NCI-H1105 treated with DMSO at 0.1 percent for 48 hours (cell line): ENCODE measurements at regions not wholly inside any gene's neighbourhood (a gene's known extent, or its start where the extent isn't known, plus 50 kb on each side); places are given as distances from the start of the nearest gene placed in this dataset.
"Not testable (repeated sequence)": the region's sequence is repeated elsewhere in the genome, so short reads cannot be mapped to it uniquely, and the experiment has no call there.

Experiments
- DNase-seq: peaks from one replicate; lab custom pipeline; 2025; lab: John Stamatoyannopoulos, UW

DNA sequence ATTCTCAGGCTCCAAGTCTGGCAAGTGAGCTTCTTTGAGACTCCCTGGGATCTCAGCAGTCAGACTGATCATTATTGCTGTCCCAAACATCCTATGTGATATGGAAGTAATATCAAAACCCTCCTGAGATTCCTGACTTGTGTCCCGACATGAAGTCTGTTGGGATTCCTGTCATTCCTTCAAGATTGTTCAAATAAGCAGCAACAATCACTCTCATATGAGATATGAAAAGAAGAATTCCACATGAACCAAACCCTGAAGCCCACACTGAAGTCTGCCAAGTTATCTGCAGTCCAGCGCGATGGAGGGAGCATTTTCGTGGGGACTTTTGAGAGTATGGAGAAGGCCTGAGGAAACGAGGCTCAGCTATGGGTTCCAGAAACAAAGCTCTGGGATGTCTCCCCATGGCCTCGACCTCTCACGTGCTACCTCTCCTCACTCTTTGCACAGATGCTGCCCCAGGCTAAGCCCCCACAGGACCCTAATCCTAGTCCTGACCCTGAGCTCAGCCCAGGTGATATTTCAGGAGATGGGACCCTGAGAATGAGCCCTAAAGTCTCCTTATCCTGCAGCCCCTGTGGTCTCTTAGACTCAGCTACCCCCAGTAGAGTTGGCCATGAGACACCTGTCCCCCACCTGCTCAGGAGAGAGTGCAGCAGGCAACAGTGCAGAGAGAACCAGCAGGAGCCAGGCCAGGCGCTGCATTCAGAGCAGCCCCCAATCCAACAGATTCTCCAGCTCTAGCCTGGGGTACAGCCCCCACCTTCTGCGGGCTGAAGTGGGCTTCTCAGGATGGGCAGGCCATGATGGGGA lies 100.2 kb downstream of the GGTLC2 start:
- no peak for DNase-seq

DNA sequence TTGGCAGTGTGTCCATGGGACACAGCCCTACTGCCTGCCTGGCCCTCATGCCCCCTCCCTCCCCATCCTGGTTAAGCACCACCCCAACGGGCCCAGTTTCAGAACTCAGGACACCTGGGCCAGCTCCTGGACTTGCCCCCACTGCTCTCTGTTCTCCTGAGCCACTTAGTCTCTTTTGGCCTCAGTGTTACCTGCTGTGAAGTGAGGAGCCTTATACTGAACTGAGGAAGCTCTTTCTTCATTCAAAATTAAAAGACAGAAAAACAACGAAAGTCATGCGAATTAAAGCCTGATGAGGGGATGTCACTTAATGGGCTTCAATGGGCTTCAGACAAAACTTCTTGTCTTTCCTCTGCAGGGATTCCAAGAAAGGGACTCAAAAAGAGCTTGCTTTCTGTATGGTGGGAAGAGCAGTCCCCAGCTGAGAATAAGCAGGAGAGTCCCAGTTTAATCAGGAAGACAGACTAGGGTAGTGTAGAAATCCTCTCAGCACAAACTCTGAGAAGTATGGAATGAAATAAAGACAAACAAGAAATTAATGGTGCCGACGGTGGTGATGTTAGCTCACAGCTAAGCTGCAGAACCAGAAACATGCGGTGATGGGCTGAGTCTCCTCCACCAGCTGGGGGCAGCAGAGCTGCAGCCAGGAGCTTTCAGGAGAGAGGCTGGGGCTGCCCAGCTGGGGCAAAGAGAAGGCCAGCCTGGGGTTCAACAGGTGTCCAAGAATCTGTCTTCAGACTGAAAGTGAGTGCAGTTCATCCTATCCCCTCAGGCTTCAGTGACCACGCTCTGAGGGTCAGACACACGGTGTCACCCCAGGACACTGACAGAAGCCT lies 101.0 kb downstream of the GGTLC2 start:
- DNase-seq, result no peak

GRCh38 chr22:22746061-22746962 lies 101.9 kb downstream of the GGTLC2 start:
- DNase-seq, result no peak

DNA sequence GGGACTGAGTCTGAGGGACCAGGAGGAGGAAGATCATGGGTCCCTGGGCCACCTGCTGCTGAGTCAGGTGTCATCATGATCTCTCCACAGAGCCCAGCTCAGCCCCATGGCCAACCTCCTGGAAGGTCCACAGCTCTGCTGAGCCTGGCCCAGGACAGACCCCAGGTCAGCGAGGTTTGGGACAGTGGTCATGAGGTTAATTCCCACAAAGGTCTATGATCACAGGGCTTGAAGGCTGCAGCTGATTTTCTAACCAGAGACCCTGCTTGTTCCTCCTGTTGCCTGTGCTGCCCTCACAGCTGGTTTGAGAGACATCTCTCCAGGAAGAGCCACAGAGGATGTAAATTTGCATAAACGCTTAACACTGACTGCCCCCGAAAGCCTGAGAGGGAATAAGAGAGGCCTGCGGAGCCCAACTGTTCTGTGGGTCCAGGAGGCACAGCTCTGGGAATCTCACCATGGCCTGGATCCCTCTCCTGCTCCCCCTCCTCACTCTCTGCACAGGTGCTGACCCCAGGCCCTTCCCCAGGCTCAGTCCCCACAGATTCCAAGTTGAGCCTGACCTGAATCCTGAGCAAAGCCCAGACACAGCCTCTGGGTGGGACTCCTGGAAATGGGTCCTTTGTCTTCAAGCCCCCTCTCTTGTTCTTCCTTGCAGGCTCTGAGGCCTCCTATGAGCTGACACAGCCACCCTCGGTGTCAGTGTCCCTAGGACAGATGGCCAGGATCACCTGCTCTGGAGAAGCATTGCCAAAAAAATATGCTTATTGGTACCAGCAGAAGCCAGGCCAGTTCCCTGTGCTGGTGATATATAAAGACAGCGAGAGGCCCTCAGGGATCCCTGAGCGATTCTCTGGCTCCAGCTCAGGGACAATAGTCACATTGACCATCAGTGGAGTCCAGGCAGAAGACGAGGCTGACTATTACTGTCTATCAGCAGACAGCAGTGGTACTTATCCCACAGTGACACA lies 102.8 kb downstream of the GGTLC2 start:
- DNase-seq, result no peak

DNA sequence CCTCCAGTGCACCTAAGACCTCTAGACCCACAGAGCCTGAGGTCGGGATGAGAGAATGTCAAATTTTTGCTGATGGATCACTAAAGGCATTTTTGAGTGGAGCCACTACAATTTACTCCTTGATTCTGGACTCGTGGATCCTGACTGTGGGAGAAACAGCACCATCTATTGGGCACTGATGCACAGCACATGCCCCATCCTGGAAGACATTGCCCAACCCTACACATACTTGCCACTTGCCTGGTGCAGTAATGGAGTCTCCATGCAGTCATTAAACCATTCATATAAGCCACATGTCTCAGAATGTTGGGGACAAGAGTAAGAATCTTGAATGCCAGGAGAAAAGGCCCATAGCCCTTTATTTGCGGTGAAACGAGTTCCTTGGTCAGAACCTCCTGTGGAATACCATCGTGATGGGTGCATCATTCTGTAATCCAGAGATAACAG lies 103.9 kb downstream of the GGTLC2 start:
- DNase-seq, result peak; percentile 5

DNA sequence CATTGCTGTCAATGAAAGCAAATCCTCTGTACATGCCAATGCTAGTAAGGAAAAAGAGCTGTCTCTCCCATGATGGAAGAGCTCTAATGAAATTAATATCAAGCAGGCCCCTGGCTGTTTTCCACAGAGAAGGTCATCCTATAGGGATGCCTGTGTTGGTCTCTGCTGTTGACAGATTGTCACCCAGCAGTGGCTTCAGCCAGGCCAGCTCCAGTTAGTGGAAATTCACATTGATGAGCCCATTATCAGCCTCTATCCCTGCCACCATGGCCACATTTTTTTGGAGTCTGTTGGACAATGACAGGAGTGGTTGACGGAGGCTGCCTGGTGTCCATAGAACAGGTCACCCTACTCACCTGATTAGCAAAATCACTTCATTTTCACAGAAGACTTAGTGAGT lies 104.3 kb downstream of the GGTLC2 start:
- no peak for DNase-seq

DNA sequence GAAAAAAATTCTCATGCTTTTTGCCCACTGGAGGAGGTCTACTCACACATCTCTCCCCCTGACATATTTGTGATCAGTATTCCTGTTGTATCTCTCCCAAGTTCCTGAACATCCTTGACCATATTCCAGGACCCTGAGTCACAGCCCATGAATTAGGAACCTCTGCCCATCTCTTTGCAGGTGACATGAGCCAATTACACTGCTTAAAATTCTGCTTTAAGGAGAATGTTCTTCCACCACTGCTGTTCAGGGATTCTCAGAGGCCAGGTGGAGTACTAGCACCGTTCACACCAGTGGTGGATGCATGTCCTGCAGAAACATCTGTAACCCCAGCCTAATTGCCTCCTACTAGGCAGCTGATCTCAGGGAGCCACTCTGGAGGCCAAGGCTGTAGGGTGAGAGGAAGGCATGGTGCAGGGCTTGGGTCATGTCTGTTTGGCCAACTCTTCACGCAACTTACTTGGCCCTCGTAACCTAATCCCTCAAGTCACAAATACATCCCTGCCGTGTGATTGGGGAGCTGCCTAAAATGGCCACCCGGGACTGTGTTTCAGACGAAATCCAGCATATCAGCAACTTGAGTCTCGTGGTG lies 104.8 kb downstream of the GGTLC2 start:
- no peak for DNase-seq

- no peak for DNase-seq
Measured at GRCh38 chr22:22750335-22751042, 106.1 kb downstream of the GGTLC2 start.

GRCh38 chr22:22751043-22751603 lies 106.7 kb downstream of the GGTLC2 start:
- DNase-seq, result no peak

GRCh38 chr22:22752199-22752555 lies 107.8 kb downstream of the GGTLC2 start:
- no peak for DNase-seq

DNA sequence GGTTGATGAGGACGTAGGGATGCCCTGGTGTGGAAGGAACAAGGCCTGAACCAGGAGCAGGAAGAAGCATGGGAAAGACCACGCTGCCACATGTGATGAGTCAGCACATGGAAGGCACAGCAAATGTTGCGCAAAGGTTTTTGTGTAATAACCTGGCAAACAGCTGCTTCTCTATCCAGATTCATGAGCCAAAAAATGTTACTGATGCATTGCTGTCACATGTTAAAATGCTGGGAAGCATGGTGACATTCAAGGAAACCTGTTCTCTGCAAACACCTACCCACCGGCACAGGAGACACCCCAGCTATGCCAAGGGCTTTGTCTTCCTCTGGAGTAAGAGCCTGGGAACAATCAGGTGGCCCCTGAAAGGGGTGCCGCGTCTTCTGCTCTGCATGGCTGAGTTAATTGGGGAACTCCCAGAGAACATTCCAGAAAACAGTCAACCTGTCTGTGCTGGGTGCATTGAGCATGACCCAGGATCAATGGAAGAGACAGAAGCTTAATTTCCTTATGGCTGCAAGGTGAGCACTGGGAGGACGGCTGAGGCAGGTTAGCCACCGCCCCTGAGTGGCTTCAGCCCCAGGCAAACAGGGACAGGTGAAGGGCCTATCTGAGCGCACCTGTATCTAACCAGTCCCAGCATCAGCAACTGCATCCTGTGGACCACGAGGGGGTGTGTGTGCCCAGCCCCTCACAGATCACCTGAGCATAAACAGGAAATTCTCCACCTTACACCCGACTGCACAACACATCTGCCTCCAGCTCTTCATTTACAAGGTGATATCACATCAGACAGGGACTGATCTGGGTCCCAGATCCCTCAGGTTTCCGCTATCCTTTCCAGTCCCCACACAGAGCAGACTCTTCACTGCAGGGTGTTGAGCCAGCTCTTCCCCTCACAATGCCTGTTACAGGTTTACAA lies 108.4 kb downstream of the GGTLC2 start:
- no peak for DNase-seq

GRCh38 chr22:22753526-22754267 lies 109.3 kb downstream of the GGTLC2 start:
- peak; percentile 21 for DNase-seq

- no peak for DNase-seq
Measured at GRCh38 chr22:22754268-22754657, 109.8 kb downstream of the GGTLC2 start.

- no peak for DNase-seq
Measured at GRCh38 chr22:22754961-22755777, 110.8 kb downstream of the GGTLC2 start.

DNA sequence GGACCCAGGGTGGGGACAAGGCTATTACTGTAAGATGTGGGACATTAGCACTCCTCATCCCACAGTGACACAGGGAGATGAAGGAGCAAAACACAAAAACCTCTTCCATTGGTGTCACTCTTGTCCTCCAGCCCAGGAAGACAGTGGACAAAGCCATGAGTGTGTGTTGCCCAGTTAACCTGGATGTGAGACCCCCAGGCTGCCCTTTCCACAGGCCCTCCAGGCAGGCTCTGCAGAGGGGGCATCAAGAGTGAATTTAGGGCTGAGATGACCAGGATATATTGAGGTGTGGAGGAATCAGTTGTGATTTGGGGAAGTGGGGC lies 111.3 kb downstream of the GGTLC2 start:
- DNase-seq, result no peak

- no peak for DNase-seq
Measured at GRCh38 chr22:22756109-22756508, 111.7 kb downstream of the GGTLC2 start.

DNA sequence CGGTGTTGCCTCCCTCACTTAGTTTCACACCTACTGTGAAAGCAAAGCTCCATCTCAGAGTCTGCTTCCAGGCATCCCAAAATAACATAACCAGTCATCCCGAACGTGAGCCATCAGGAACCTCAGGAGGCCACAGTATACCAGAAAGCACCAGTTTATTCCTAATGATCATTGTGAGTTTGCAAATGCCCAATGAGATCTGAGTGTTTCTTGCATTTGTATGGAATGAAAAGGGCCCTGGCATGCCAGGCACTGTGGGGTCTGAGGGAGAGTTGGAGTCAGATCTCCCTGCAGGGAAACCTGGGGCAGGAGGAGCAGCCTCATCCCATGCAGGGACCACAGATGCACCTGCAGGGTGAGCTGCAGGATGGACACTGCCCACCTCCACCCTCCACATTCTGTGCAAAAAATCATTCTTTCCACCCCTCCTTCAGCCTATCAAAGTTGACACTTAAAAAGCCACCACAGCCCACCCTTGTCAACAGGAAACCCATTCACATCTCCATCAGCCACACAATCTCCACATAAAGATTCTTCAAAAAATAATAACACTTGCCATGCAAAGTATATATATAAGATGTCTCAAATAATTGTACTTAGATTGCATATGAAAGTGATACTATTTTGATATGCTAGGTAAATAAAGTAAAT lies 112.3 kb downstream of the GGTLC2 start:
- DNase-seq, result not testable (repeated sequence)
